OCI-LY3 (cell line): ENCODE measurements at regions not wholly inside any gene's neighbourhood (a gene's known extent, or its start where the extent isn't known, plus 50 kb on each side); places are given as distances from the start of the nearest gene placed in this dataset.
A peak's percentile ranks its signal among the peaks of the same experiment; 100 is the strongest.

Experiments used
- H2AFZ ChIP-seq: fragments of 200-600, 300-600 bp; shearing (Covaris generic); 2 replicates; pipeline ENCODE4 v1.6.0; 2014; ENCODE audit warnings: antibody characterized with exemption, low read depth, low read length
- H3K27ac ChIP-seq: fragments of 200-600, 300-600 bp; sonication (generic); 2 replicates; pipeline ENCODE4 v1.5.1; 2014; ENCODE audit warnings: mild to moderate bottlenecking, low read length, moderate library complexity, mixed read lengths
- H3K27me3 ChIP-seq: fragments of 200-600, 300-600 bp; sonication (generic); 2 replicates; pipeline ENCODE4 v1.6.1; 2014; ENCODE audit warnings: low read depth, low read length, mixed read lengths
- H3K36me3 ChIP-seq: fragments of 200-600, 300-600 bp; sonication (generic); replicated peaks from 2 replicates; pipeline ENCODE3; 2014; ENCODE audit warnings: low read depth, low read length, mixed read lengths
- H3K4me1 ChIP-seq: fragments of 300-600, 200-600 bp; sonication (generic); 2 replicates; pipeline ENCODE4 v1.6.1; 2014; ENCODE audit warnings: low read length, mixed read lengths
- H3K4me2 ChIP-seq: fragments of 200-600, 300-600 bp; sonication (generic); 2 replicates; pipeline ENCODE4 v1.6.1; 2014; ENCODE audit warnings: low read length, mixed read lengths
- H3K4me3 ChIP-seq: fragments of 300-600, 200-600 bp; sonication (generic); 2 replicates; pipeline ENCODE4 v1.5.1; 2014; ENCODE audit warnings: antibody characterized with exemption, mild to moderate bottlenecking, low read length, moderate library complexity
- H3K79me2 ChIP-seq: fragments of 300-600, 200-600 bp; shearing (Covaris generic); 2 replicates; pipeline ENCODE4 v1.6.1; 2014; ENCODE audit warnings: mild to moderate bottlenecking, low read length, mixed read lengths
- H3K9ac ChIP-seq: fragments of 300-600, 200-600 bp; shearing (Covaris generic); 2 replicates; pipeline ENCODE4 v1.6.0; 2014; ENCODE audit warnings: mild to moderate bottlenecking, low read length, moderate library complexity
- H3K9me3 ChIP-seq: fragments of 200-600, 300-600 bp; shearing (Covaris generic); 2 replicates; pipeline ENCODE4 v1.6.1; 2014; ENCODE audit warnings: low read length, mixed read lengths; ENCODE audit not compliant: insufficient read depth
- H4K20me1 ChIP-seq: fragments of 200-600, 300-600 bp; sonication (generic); 2 replicates; pipeline ENCODE4 v1.6.1; 2016; ENCODE audit warnings: low read length, mixed read lengths; ENCODE audit not compliant: insufficient read depth
- CTCF ChIP-seq: fragments of 200-600, 300-600 bp; sonication (generic); IDR thresholded peaks from 2 replicates; pipeline ENCODE4 v1.5.1; 2014; ENCODE audit warnings: antibody characterized with exemption, low read length, low read depth
- EZH2phosphoT487 ChIP-seq: fragments of 200-600 bp; shearing (Covaris generic); IDR thresholded peaks from 2 replicates; pipeline ENCODE4 v1.6.1; 2018; ENCODE audit warnings: antibody characterized with exemption, mixed run types, low read depth

- Histone ChIP-seq H2AFZ (no peak overlapping the region), H3K27me3 (no peaks in the 10 kb centered on the region), H3K4me1 (peaks cover 34% of the 10 kb centered on the region), H3K79me2 (no peaks in the 10 kb centered on the region), H4K20me1 (no peaks in the 10 kb centered on the region), H3K9ac (no peak overlapping the region), H3K27ac (no peak overlapping the region), H3K4me3 (no peak overlapping the region), H3K4me2 (no peak overlapping the region), H3K9me3 (no peaks in the 10 kb centered on the region), H3K36me3 (no peaks in the 10 kb centered on the region)
- TF ChIP-seq CTCF (no peak), EZH2phosphoT487 (no peak)
Observed at GRCh38 chr1:38179483-38179882, 132.9 kb upstream of the POU3F1 start.

DNA sequence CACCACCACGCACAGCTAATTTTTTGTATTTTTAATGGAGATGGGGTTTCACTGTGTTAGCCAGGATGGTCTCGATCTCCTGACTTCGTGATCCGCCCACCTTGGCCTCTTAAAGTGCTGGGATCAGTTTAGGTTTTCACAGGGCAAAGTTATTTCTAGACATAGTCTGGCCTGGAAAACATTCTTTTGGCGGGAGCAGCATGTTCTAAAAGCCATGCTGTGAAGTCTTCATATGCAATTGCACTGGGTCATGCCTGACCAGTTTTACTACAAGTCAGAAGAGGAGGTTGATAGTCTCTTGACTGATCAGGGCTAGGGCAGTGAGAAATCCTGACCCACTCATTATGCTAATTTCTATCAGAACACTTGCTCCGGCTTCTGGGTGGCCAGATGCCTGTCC lies 131.6 kb upstream of the POU3F1 start:
- no peak overlapping the region for H3K4me2 ChIP-seq
- no peak overlapping the region for H3K4me3 ChIP-seq
- H4K20me1 ChIP-seq: no peaks in the 10 kb centered on the region
- no peak overlapping the region for H3K27ac ChIP-seq
- H3K4me1 ChIP-seq: peaks cover 46% of the 10 kb centered on the region
- H3K36me3 ChIP-seq: no peaks in the 10 kb centered on the region
- no peaks in the 10 kb centered on the region for H3K9me3 ChIP-seq
- no peaks in the 10 kb centered on the region for H3K79me2 ChIP-seq
- no peak overlapping the region for H2AFZ ChIP-seq
- H3K27me3 ChIP-seq: no peaks in the 10 kb centered on the region
- TF ChIP-seq EZH2phosphoT487 (no peak), CTCF (no peak)
- H3K9ac ChIP-seq: no peak overlapping the region

DNA sequence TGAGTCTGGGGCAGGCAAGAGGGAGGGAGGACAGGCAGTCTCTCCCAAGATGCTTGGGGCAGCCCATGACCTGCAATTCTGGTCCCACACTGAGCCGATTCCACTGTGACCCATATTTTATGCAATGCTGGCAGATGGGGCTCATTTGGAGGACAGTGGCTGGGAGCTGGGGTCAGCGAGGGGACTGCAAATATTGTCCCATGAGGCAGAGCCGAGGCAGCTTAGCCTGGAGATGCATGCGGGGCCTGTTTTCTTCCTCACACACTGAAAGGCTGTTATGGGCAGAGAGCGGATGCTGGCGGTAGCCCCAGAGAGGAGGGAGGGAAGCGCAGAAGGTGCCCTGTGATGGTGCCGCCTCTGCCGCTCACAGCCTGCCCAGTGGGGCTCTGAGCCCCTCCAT lies 128.5 kb upstream of the POU3F1 start:
- Histone ChIP-seq H3K9ac (peak overlapping the region; percentile 94), H4K20me1 (no peaks in the 10 kb centered on the region), H3K4me3 (no peak overlapping the region; the same call in 1 of the 2 replicates), H3K9me3 (no peaks in the 10 kb centered on the region), H3K4me1 (peaks cover 73% of the 10 kb centered on the region), H2AFZ (0 out of 2 replicates have a peak overlapping the region, but pooled peaks have one; percentile 12), H3K36me3 (peaks cover 6% of the 10 kb centered on the region), H3K27ac (peak overlapping the region; percentile 99), H3K79me2 (no peaks in the 10 kb centered on the region), H3K4me2 (peak overlapping the region; percentile 92), H3K27me3 (no peaks in the 10 kb centered on the region)
- TF ChIP-seq EZH2phosphoT487: no peak
- no peak for TF ChIP-seq CTCF

- Histone ChIP-seq H2AFZ (no peak overlapping the region), H3K36me3 (peaks cover 6% of the 10 kb centered on the region), H3K27ac (peak overlapping the region; percentile 99), H3K79me2 (no peaks in the 10 kb centered on the region), H3K9ac (peak overlapping the region; percentile 94), H3K4me2 (peak overlapping the region; percentile 92), H3K4me3 (peak overlapping the region; percentile 66), H4K20me1 (no peaks in the 10 kb centered on the region), H3K27me3 (no peaks in the 10 kb centered on the region), H3K4me1 (peaks cover 80% of the 10 kb centered on the region), H3K9me3 (no peaks in the 10 kb centered on the region)
- TF ChIP-seq EZH2phosphoT487: no peak
- no peak for TF ChIP-seq CTCF
Observed at GRCh38 chr1:38173848-38174247, 127.3 kb upstream of the POU3F1 start.
